H1 (cell line): ENCODE measurements at regions not wholly inside any gene's neighbourhood (a gene's known extent, or its start where the extent isn't known, plus 50 kb on each side); places are given as distances from the start of the nearest gene placed in this dataset.

ENCODE experiments used
- CTCF ChIA-PET: fragments of 300-600 bp; sonication (Branson Sonifier 250); formaldehyde crosslinking; loops from one replicate; lab custom pipeline; 2021; ENCODE audit not compliant: partially characterized antibody; lab: Charles Lee
- POLR2A ChIA-PET: fragments of 300-600 bp; sonication (Branson Sonifier 250); formaldehyde crosslinking; loops from one replicate; lab custom pipeline; 2021; ENCODE audit warnings: inconsistent platforms; ENCODE audit not compliant: partially characterized antibody; lab: Charles Lee
- DNase-seq, 2 experiments: peaks; one replicate each; pipeline versions ENCODE4 v3.0.0 to v3.0.0-alpha.2; 2010 to 2022; ENCODE audit warnings: low spot score in 2 of 2, low read depth in 1 of 2, mixed read lengths in 1 of 2
- FAIRE-seq: peaks from 2 replicates; lab custom pipeline; 2011; peaks lifted over from hg19 to GRCh38; lab: Jason Lieb, UNC
- H2AFZ ChIP-seq: 2 replicates; pipeline ENCODE4 v1.8.1; 2012; ENCODE audit warnings: low read length, inconsistent platforms
- H2AK5ac ChIP-seq: 2 replicates; pipeline ENCODE4 v1.6.1; 2013; ENCODE audit warnings: low read depth, low read length
- H2BK120ac ChIP-seq: replicated peaks from 2 replicates; pipeline ENCODE3; 2013; ENCODE audit warnings: low read depth, low read length, inconsistent platforms
- H2BK12ac ChIP-seq: 2 replicates; pipeline ENCODE4 v1.6.1; 2013; ENCODE audit warnings: low read depth, low read length
- H2BK15ac ChIP-seq: 2 replicates; pipeline ENCODE4 v1.6.1; 2013; ENCODE audit warnings: low read length
- H2BK20ac ChIP-seq: 2 replicates; pipeline ENCODE4 v1.6.1; 2013; ENCODE audit warnings: low read length
- H2BK5ac ChIP-seq: 2 replicates; pipeline ENCODE4 v1.6.1; 2013; ENCODE audit warnings: low read depth, low read length
- H3K14ac ChIP-seq: 2 replicates; pipeline ENCODE4 v1.6.1; 2013; ENCODE audit warnings: inconsistent platforms; ENCODE audit not compliant: insufficient read length
- H3K18ac ChIP-seq: 2 replicates; pipeline ENCODE4 v1.6.1; 2013; ENCODE audit warnings: low read length; ENCODE audit errors: extremely low read depth
- H3K23ac ChIP-seq: 2 replicates; pipeline ENCODE4 v1.6.1; 2013; ENCODE audit warnings: inconsistent platforms; ENCODE audit not compliant: insufficient read length
- H3K23me2 ChIP-seq: 2 replicates; pipeline ENCODE4 v1.6.1; 2013; ENCODE audit warnings: low read depth, low read length
- H3K27ac ChIP-seq: 2 replicates; pipeline ENCODE4 v1.6.1; 2011; ENCODE audit warnings: low read depth, low read length, inconsistent platforms
- H3K27me3 ChIP-seq, 4 experiments: replicated peaks in 1 of 4; 1 replicate in 1 of 4; 2 replicates in 3 of 4; pipeline versions ENCODE4 v1.6.1 to v1.8.1; 2011 to 2013; ENCODE audit warnings: low read length in 3 of 4, mild to moderate bottlenecking in 3 of 4, inconsistent platforms in 2 of 4, mixed read lengths in 2 of 4, moderate library complexity in 1 of 4; ENCODE audit not compliant: control insufficient read depth in 3 of 4, insufficient read depth in 3 of 4; ENCODE audit errors: extremely low read depth in 1 of 4
- H3K36me3 ChIP-seq, 4 experiments: 2 replicates each; pipeline versions ENCODE4 v1.6.1 to v1.8.1; 2011 to 2013; ENCODE audit warnings: mild to moderate bottlenecking in 4 of 4, low read length in 3 of 4, moderate library complexity in 2 of 4, control low read depth in 1 of 4, inconsistent platforms in 1 of 4; ENCODE audit not compliant: insufficient read depth in 4 of 4, control insufficient read depth in 2 of 4
- H3K4ac ChIP-seq: replicated peaks from 2 replicates; pipeline ENCODE3; 2013; ENCODE audit warnings: low read length, low read depth, mixed read lengths, inconsistent platforms; ENCODE audit not compliant: insufficient read length
- H3K4me1 ChIP-seq, 4 experiments: replicated peaks in 1 of 4; 1 replicate in 1 of 4; 2 replicates in 3 of 4; pipeline versions ENCODE4 v1.6.1 to v1.8.1; 2011 to 2013; ENCODE audit warnings: low read length in 3 of 4, inconsistent platforms in 2 of 4, mixed read lengths in 1 of 4; ENCODE audit not compliant: insufficient read depth in 4 of 4, control insufficient read depth in 3 of 4
- H3K4me2 ChIP-seq, 2 experiments: 2 replicates each; pipeline versions ENCODE4 v1.6.1 to v1.8.1; 2011 to 2013; ENCODE audit warnings: low read depth in 2 of 2, low read length in 2 of 2, control low read depth in 1 of 2, inconsistent platforms in 1 of 2, mild to moderate bottlenecking in 1 of 2; ENCODE audit not compliant: insufficient read depth in 1 of 2
- H3K4me3 ChIP-seq, 4 experiments: fragments of 200-600, 300-600 bp in 1 of 4; sonication (generic), shearing (Covaris generic), sonication (Bioruptor Twin) in 1 of 4; 2 replicates each; pipeline versions ENCODE4 v1.5.1 to v1.8.1; 2011 to 2016; ENCODE audit warnings: low read length in 4 of 4, low read depth in 3 of 4, control low read depth in 2 of 4, inconsistent platforms in 2 of 4, mild to moderate bottlenecking in 2 of 4, mixed read lengths in 1 of 4, moderate library complexity in 1 of 4; ENCODE audit not compliant: insufficient read depth in 2 of 4; ENCODE audit errors: extremely low read depth in 1 of 4
- H3K56ac ChIP-seq: replicated peaks from 2 replicates; pipeline ENCODE3; 2013; ENCODE audit warnings: low read depth, mild to moderate bottlenecking, mixed read lengths, low read length, inconsistent platforms; ENCODE audit not compliant: insufficient read length
- H3K79me1 ChIP-seq: 2 replicates; pipeline ENCODE4 v1.6.1; 2013; ENCODE audit warnings: low read depth, low read length, control low read depth
- H3K79me2 ChIP-seq, 2 experiments: 2 replicates each; pipeline versions ENCODE4 v1.6.1 to v1.8.1; 2012 to 2013; ENCODE audit warnings: low read length in 2 of 2, mild to moderate bottlenecking in 2 of 2, inconsistent platforms in 1 of 2; ENCODE audit not compliant: insufficient read depth in 2 of 2, control insufficient read depth in 1 of 2
- H3K9ac ChIP-seq, 4 experiments: replicated peaks in 1 of 4; 1 replicate in 1 of 4; 2 replicates in 3 of 4; pipeline versions ENCODE4 v1.6.1 to v1.8.1; 2011 to 2013; ENCODE audit warnings: low read depth in 3 of 4, low read length in 3 of 4, control low read depth in 2 of 4, mild to moderate bottlenecking in 2 of 4, moderate library complexity in 2 of 4, inconsistent platforms in 1 of 4; ENCODE audit errors: extremely low read depth in 1 of 4
- H3K9me3 ChIP-seq, 2 experiments: 2 replicates each; pipeline versions ENCODE4 v1.6.1 to v1.8.1; 2012 to 2013; ENCODE audit warnings: mild to moderate bottlenecking in 2 of 2, moderate library complexity in 2 of 2, control low read depth in 1 of 2, inconsistent platforms in 1 of 2, low read depth in 1 of 2, low read length in 1 of 2, mixed read lengths in 1 of 2; ENCODE audit not compliant: insufficient read depth in 2 of 2
- H4K20me1 ChIP-seq, 2 experiments: replicated peaks in 1 of 2; 2 replicates each; pipeline versions ENCODE3 to v1.8.1; 2011 to 2013; ENCODE audit warnings: inconsistent platforms in 2 of 2, low read length in 2 of 2, mild to moderate bottlenecking in 1 of 2; ENCODE audit not compliant: insufficient read depth in 2 of 2, control insufficient read depth in 1 of 2
- H4K5ac ChIP-seq: 2 replicates; pipeline ENCODE4 v1.6.1; 2013; ENCODE audit warnings: low read length, low read depth, mixed read lengths, inconsistent platforms; ENCODE audit not compliant: insufficient read length
- H4K8ac ChIP-seq: 2 replicates; pipeline ENCODE4 v1.8.0; 2013; ENCODE audit warnings: mild to moderate bottlenecking, moderate library complexity, low read length, inconsistent platforms; ENCODE audit not compliant: insufficient read depth; ENCODE audit errors: extremely low read depth
- H4K91ac ChIP-seq: replicated peaks from 2 replicates; pipeline ENCODE3; 2013; ENCODE audit warnings: low read length, mixed read lengths, inconsistent platforms; ENCODE audit not compliant: insufficient read length
- ASH2L ChIP-seq: fragments of 200-600, 300-600 bp; sonication (generic); IDR thresholded peaks from one replicate; pipeline ENCODE4 v1.7.1; 2017; ENCODE audit warnings: low read length
- CTCF ChIP-seq, 3 experiments: IDR thresholded peaks; 1 replicate in 2 of 3; 2 replicates in 1 of 3; pipeline versions ENCODE4 v1.5.1 to v1.6.1; 2011; ENCODE audit warnings: low read length in 3 of 3, mild to moderate bottlenecking in 3 of 3, inconsistent platforms in 2 of 3, low read depth in 1 of 3, moderate library complexity in 1 of 3; ENCODE audit not compliant: insufficient read depth in 1 of 3; ENCODE audit errors: control extremely low read depth in 1 of 3
- HDAC2 ChIP-seq, 2 experiments: fragments of 300-600 bp in 1 of 2; sonication (generic) in 1 of 2; IDR thresholded peaks; 2 replicates each; pipeline ENCODE4 v1.6.1; 2011 to 2012; ENCODE audit warnings: low read depth in 2 of 2, low read length in 2 of 2, mild to moderate bottlenecking in 2 of 2, moderate library complexity in 2 of 2, borderline replicate concordance in 1 of 2, inconsistent platforms in 1 of 2
- HDAC6 ChIP-seq: IDR thresholded peaks from one replicate; pipeline ENCODE4 v1.7.1; 2012; ENCODE audit warnings: low read depth, mild to moderate bottlenecking, inconsistent platforms, low read length, moderate library complexity
- PHF8 ChIP-seq: fragments of 200-600 bp; sonication (generic); conservative IDR thresholded peaks from 2 replicates; pipeline ENCODE4 v1.7.1; 2012; ENCODE audit warnings: low read depth, mild to moderate bottlenecking, inconsistent platforms, low read length, moderate library complexity
- POLR2AphosphoS5 ChIP-seq: IDR thresholded peaks from 2 replicates; pipeline ENCODE4 v1.6.1; 2011; ENCODE audit warnings: low read depth, low read length
- RXRA ChIP-seq: IDR thresholded peaks from 2 replicates; pipeline ENCODE4 v1.6.1; 2011; ENCODE audit warnings: low read depth, mild to moderate bottlenecking, low read length, moderate library complexity; ENCODE audit not compliant: insufficient read depth
- SP1 ChIP-seq: IDR thresholded peaks from 2 replicates; pipeline ENCODE4 v1.6.1; 2011; ENCODE audit warnings: low read depth, low read length
- SP4 ChIP-seq: IDR thresholded peaks from 2 replicates; pipeline ENCODE4 v1.6.1; 2012; ENCODE audit warnings: low read length, inconsistent platforms
- TBP ChIP-seq: IDR thresholded peaks from 2 replicates; pipeline ENCODE4 v1.6.1; 2011; ENCODE audit warnings: low read depth, low read length, improper control_type of control experiment
- TEAD4 ChIP-seq: IDR thresholded peaks from 2 replicates; pipeline ENCODE4 v1.6.1; 2012; ENCODE audit warnings: low read depth, low read length, inconsistent platforms, mixed read lengths
- ZNF274 ChIP-seq: IDR thresholded peaks from 2 replicates; pipeline ENCODE4 v1.7.0; 2012; ENCODE audit warnings: low read length, borderline replicate concordance; ENCODE audit errors: extremely low read depth
- WGBS, 2 experiments: shearing (Covaris generic) in 1 of 2; methylation state at CpG; one replicate each; pipeline versions ENCODE4 v1.1.6 to v1.1.7; 2013 to 2015; ENCODE audit warnings: low lambda C conversion rate in 2 of 2, mixed read lengths in 2 of 2, inconsistent platforms in 1 of 2, low coverage in 1 of 2, missing lambda C conversion rate in 1 of 2; ENCODE audit not compliant: insufficient replicate concordance in 2 of 2, insufficient coverage in 1 of 2, insufficient read length in 1 of 2; ENCODE audit errors: extremely low coverage in 1 of 2, missing lambda C conversion rate in 1 of 2; 5-methylcytosine and 5-hydroxymethylcytosine counted together

GRCh38 chr4:138055890-138056289 is 186.3 kb downstream of the SLC7A11 start:
- Histone ChIP-seq H2BK5ac (no peak overlapping the region), H3K27ac (no peak overlapping the region), H3K4me1 (peaks cover 0 to 3% (median 0%) of the 10 kb centered on the region in 4 experiments; a peak in 1 of 7 replicates), H3K9me3 (peaks cover 0 to 8% of the 10 kb centered on the region in 2 experiments; a peak in 2 of 4 replicates), H2BK12ac (no peak overlapping the region), H3K23ac (no peak overlapping the region), H3K9ac (no peak overlapping the region), H3K4me2 (no peak overlapping the region), H3K36me3 (no peaks in the 10 kb centered on the region), H2BK120ac (no peak overlapping the region), H2AFZ (no peak overlapping the region), H3K23me2 (no peaks in the 10 kb centered on the region), H4K8ac (no peak overlapping the region), H4K20me1 (no peaks in the 10 kb centered on the region), H3K27me3 (no peaks in the 10 kb centered on the region), H4K5ac (no peak overlapping the region), H3K4me3 (no peak overlapping the region), H2BK20ac (no peak overlapping the region), H3K18ac (no peak overlapping the region), H3K79me2 (no peaks in the 10 kb centered on the region), H2BK15ac (no peak overlapping the region), H3K56ac (no peak overlapping the region), H2AK5ac (no peak overlapping the region), H3K4ac (no peak overlapping the region), H3K79me1 (no peaks in the 10 kb centered on the region), H3K14ac (no peak overlapping the region), H4K91ac (no peak overlapping the region)
- WGBS, 2 experiments = 89% methylated on average over 2 of the region's 2 CpGs; no CpG with 5 or more reads in 1 of the 2 experiments
- CTCF ChIA-PET = interaction anchor here (1.7 kb wide), 1 partner anchor 20 kb away, joined by 7 read pairs; no protein-coding TSS in a partner anchor
- DNase-seq (no peak), FAIRE-seq (no peak)
- POLR2A ChIA-PET = no interaction called here
- TF ChIP-seq SP1 (no peak), TEAD4 (no peak), CTCF (IDR thresholded peaks at IDR 0.05; ENCODE audit: control extremely low read depth in 1 of 3, insufficient read depth in 1 of 3, low read depth in 1 of 3, low read length in 3 of 3) (no peak), PHF8 (no peak), HDAC6 (no peak), ASH2L (no peak), ZNF274 (no peak), POLR2AphosphoS5 (no peak), SP4 (no peak), TBP (no peak), HDAC2 (IDR thresholded peaks at IDR 0.05; ENCODE audit: borderline replicate concordance in 1 of 2, low read depth in 2 of 2, low read length in 2 of 2) (no peak), RXRA (no peak)
